Astrocyte (in vitro differentiated cells and primary cell): ENCODE measurements at regions not wholly inside any gene's neighbourhood (a gene's known extent, or its start where the extent isn't known, plus 50 kb on each side); places are given as distances from the start of the nearest gene placed in this dataset.

Source experiments
- DNase-seq: peaks from one replicate; pipeline ENCODE4 v3.0.0-alpha.2; 2010; ENCODE audit warnings: low read depth
- FAIRE-seq: peaks from 2 replicates; lab custom pipeline; 2011; peaks lifted over from hg19 to GRCh38; lab: Jason Lieb, UNC
- H2AFZ ChIP-seq: 2 replicates; pipeline ENCODE4 v1.6.0; 2012; ENCODE audit warnings: low read depth, low read length, inconsistent platforms
- H3K27ac ChIP-seq: 2 replicates; pipeline ENCODE4 v1.5.1; 2011; ENCODE audit warnings: low read depth, low read length, inconsistent platforms
- H3K27me3 ChIP-seq: 2 replicates; pipeline ENCODE4 v1.6.0; 2011; ENCODE audit warnings: low read length, inconsistent platforms; ENCODE audit not compliant: insufficient read depth
- H3K36me3 ChIP-seq: 2 replicates; pipeline ENCODE4 v1.5.1; 2011; ENCODE audit warnings: low read length, inconsistent platforms; ENCODE audit not compliant: insufficient read depth
- H3K4me1 ChIP-seq: 2 replicates; pipeline ENCODE4 v1.5.1; 2011; ENCODE audit warnings: low read length, inconsistent platforms; ENCODE audit not compliant: insufficient read depth
- H3K4me2 ChIP-seq: 2 replicates; pipeline ENCODE4 v1.6.0; 2012; ENCODE audit warnings: low read length, inconsistent platforms
- H3K4me3 ChIP-seq: 2 replicates; pipeline ENCODE4 v1.5.1; 2011; ENCODE audit warnings: low read depth, mild to moderate bottlenecking, low read length, inconsistent platforms; ENCODE audit not compliant: insufficient read depth
- H3K79me2 ChIP-seq: 2 replicates; pipeline ENCODE4 v1.6.0; 2012; ENCODE audit warnings: mild to moderate bottlenecking, low read length, inconsistent platforms; ENCODE audit not compliant: insufficient read depth
- H3K9ac ChIP-seq: 2 replicates; pipeline ENCODE4 v1.6.0; 2012; ENCODE audit warnings: mild to moderate bottlenecking, low read length, inconsistent platforms
- H3K9me3 ChIP-seq: 2 replicates; pipeline ENCODE4 v1.5.1; 2012; ENCODE audit warnings: low read depth, mild to moderate bottlenecking, low read length, inconsistent platforms; ENCODE audit not compliant: insufficient read depth
- H4K20me1 ChIP-seq: 2 replicates; pipeline ENCODE4 v1.6.0; 2012; ENCODE audit warnings: low read length, inconsistent platforms; ENCODE audit not compliant: insufficient read depth
- H3K27ac Mint-ChIP-seq: one replicate; pipeline ENCODE4 v1.8.0; 2021; ENCODE audit warnings: mild to moderate bottlenecking, mixed read lengths; ENCODE audit not compliant: unreplicated experiment
- H3K27me3 Mint-ChIP-seq: one replicate; pipeline ENCODE4 v1.8.0; 2021; ENCODE audit warnings: low read depth, mixed read lengths; ENCODE audit not compliant: unreplicated experiment
- H3K36me3 Mint-ChIP-seq: one replicate; pipeline ENCODE4 v1.8.0; 2021; ENCODE audit warnings: low read depth, mixed read lengths; ENCODE audit not compliant: unreplicated experiment
- H3K4me1 Mint-ChIP-seq: one replicate; pipeline ENCODE4 v1.8.0; 2021; ENCODE audit warnings: low read depth, mixed read lengths; ENCODE audit not compliant: unreplicated experiment
- H3K4me3 Mint-ChIP-seq: one replicate; pipeline ENCODE4 v1.8.0; 2021; ENCODE audit warnings: mild to moderate bottlenecking, moderate library complexity, mixed read lengths; ENCODE audit not compliant: unreplicated experiment
- H3K9me3 Mint-ChIP-seq: one replicate; pipeline ENCODE4 v1.8.0; 2021; ENCODE audit warnings: mild to moderate bottlenecking, mixed read lengths; ENCODE audit not compliant: unreplicated experiment
- EZH2 ChIP-seq: IDR thresholded peaks from 2 replicates; pipeline ENCODE4 v1.6.1; 2012; ENCODE audit warnings: mild to moderate bottlenecking, low read length, inconsistent platforms; ENCODE audit not compliant: insufficient read depth
- TF ChIP-seq, protein P1 (sequence below): IDR thresholded peaks from 2 replicates; pipeline ENCODE4 v1.5.1; 2011; ENCODE audit warnings: low read depth, mild to moderate bottlenecking, inconsistent platforms, low read length, moderate library complexity; ENCODE audit not compliant: insufficient read depth

DNA sequence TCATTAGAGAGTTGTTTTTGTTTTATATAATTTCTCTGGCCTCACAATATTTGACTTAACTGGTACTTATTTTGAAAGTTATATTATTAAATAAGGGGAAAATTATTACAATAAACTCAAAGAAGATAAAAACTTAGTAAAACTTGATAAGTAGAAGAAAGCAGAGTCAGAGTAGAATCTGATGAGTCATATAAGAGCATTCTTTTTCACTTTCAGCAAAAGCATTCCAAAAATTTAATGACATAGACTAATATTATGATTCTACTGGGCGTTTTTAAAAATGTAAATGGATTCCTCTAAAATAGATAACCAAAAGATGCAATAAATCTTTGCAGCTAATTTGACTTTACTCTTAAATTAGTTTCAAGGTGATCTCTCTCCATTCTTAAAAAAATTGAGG is 366.3 kb upstream of the IMPG1 start:
- no peak overlapping the region for H3K27ac ChIP-seq
- peaks cover 15% of the 10 kb centered on the region for H3K4me1 Mint-ChIP-seq
- no peaks in the 10 kb centered on the region for H3K36me3 Mint-ChIP-seq
- no peak for FAIRE-seq
- no peaks in the 10 kb centered on the region for H3K27me3 Mint-ChIP-seq
- no peaks in the 10 kb centered on the region for H3K9me3 Mint-ChIP-seq
- no peak overlapping the region for H3K4me3 ChIP-seq
- no peaks in the 10 kb centered on the region for H3K27me3 ChIP-seq
- H3K4me1 ChIP-seq: no peaks in the 10 kb centered on the region
- no peaks in the 10 kb centered on the region for H3K79me2 ChIP-seq
- no peaks in the 10 kb centered on the region for H4K20me1 ChIP-seq
- no peak overlapping the region for H3K27ac Mint-ChIP-seq
- H3K36me3 ChIP-seq: no peaks in the 10 kb centered on the region
- H3K9me3 ChIP-seq: no peaks in the 10 kb centered on the region
- no peak overlapping the region for H2AFZ ChIP-seq
- TF ChIP-seq, protein P1, sequence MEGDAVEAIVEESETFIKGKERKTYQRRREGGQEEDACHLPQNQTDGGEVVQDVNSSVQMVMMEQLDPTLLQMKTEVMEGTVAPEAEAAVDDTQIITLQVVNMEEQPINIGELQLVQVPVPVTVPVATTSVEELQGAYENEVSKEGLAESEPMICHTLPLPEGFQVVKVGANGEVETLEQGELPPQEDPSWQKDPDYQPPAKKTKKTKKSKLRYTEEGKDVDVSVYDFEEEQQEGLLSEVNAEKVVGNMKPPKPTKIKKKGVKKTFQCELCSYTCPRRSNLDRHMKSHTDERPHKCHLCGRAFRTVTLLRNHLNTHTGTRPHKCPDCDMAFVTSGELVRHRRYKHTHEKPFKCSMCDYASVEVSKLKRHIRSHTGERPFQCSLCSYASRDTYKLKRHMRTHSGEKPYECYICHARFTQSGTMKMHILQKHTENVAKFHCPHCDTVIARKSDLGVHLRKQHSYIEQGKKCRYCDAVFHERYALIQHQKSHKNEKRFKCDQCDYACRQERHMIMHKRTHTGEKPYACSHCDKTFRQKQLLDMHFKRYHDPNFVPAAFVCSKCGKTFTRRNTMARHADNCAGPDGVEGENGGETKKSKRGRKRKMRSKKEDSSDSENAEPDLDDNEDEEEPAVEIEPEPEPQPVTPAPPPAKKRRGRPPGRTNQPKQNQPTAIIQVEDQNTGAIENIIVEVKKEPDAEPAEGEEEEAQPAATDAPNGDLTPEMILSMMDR: no peak
- TF ChIP-seq EZH2: no peak
- no peak overlapping the region for H3K4me3 Mint-ChIP-seq
- DNase-seq: no peak
- no peak overlapping the region for H3K4me2 ChIP-seq
- no peak overlapping the region for H3K9ac ChIP-seq

DNA sequence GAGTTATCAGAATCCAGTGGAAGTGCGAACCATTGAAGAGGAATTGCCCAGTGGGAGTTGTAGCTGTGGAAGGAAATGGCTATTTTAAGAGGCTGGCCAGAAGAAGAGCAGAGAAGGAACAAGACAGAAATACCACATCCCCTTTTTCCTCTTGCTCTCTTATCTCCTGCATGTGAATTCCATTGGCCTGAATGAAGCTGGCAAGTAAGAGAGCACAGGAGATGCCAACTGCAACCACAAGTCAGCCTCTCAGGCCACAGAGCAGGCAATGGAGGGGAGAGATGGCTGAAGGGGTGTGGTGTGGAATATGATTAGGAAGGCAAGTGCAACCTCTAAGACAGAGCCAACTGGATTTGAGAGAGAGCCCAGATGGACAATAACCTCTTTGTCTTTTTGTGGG is 362.7 kb upstream of the IMPG1 start:
- Mint-ChIP-seq H3K9me3 (no peaks in the 10 kb centered on the region), H3K36me3 (no peaks in the 10 kb centered on the region), H3K4me1 (peaks cover 15% of the 10 kb centered on the region), H3K27ac (no peak overlapping the region), H3K4me3 (no peak overlapping the region), H3K27me3 (no peaks in the 10 kb centered on the region)
- H2AFZ ChIP-seq: no peak overlapping the region
- H4K20me1 ChIP-seq: no peaks in the 10 kb centered on the region
- no peak for FAIRE-seq
- DNase-seq: no peak
- H3K79me2 ChIP-seq: no peaks in the 10 kb centered on the region
- no peak for TF ChIP-seq EZH2
- TF ChIP-seq, protein P1: no peak
- H3K36me3 ChIP-seq: no peaks in the 10 kb centered on the region
- peaks cover 3% of the 10 kb centered on the region for H3K9me3 ChIP-seq
- no peak overlapping the region for H3K9ac ChIP-seq
- no peak overlapping the region for H3K27ac ChIP-seq
- no peak overlapping the region for H3K4me2 ChIP-seq
- no peaks in the 10 kb centered on the region for H3K4me1 ChIP-seq
- H3K4me3 ChIP-seq: no peak overlapping the region
- no peaks in the 10 kb centered on the region for H3K27me3 ChIP-seq

DNA sequence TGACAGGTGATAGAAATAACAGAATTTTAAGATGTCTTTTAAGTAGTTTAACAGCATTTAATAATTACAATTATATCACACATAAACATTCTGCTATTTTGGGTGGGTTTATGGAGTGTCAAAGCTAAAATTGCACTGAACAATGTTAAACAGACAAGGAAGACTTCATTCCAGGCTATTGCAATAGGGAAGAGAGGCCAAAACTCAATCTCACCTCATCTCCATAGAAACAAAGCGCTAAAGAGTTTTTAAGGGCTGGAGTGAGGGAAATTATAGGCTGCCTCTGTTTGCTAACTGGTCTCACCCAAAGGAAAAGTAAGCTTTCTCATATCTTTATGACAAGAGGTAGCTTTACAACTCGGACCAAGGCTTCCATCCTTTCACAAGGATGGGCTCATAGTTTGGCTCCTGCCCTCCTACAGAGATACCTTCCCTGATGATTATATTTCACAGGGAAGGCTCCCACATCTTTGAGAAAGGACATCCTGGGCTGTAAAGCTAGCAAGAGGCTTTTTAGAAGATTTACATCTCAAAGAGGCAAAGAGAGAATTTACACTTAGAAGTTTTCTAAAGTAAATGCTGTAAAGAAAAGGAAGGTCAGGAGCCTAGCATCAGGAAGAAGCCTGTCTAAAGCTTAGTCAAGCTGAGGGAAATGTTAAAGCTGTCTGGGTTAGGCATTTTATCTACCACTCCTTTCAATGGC is 350.2 kb upstream of the IMPG1 start:
- H3K4me3 ChIP-seq: no peak overlapping the region
- H3K79me2 ChIP-seq: no peaks in the 10 kb centered on the region
- H4K20me1 ChIP-seq: no peaks in the 10 kb centered on the region
- H3K9me3 ChIP-seq: no peaks in the 10 kb centered on the region
- Mint-ChIP-seq H3K27ac (no peak overlapping the region), H3K36me3 (no peaks in the 10 kb centered on the region), H3K4me1 (peaks cover 5% of the 10 kb centered on the region), H3K27me3 (peaks cover 9% of the 10 kb centered on the region), H3K4me3 (no peak overlapping the region), H3K9me3 (no peaks in the 10 kb centered on the region)
- DNase-seq (no peak), FAIRE-seq (no peak)
- H3K27me3 ChIP-seq: no peaks in the 10 kb centered on the region
- no peak overlapping the region for H3K4me2 ChIP-seq
- H2AFZ ChIP-seq: no peak overlapping the region
- TF ChIP-seq EZH2: no peak
- TF ChIP-seq, protein P1: no peak
- H3K27ac ChIP-seq: no peak overlapping the region
- no peak overlapping the region for H3K9ac ChIP-seq
- H3K4me1 ChIP-seq: no peaks in the 10 kb centered on the region
- H3K36me3 ChIP-seq: no peaks in the 10 kb centered on the region
